Right lobe of liver (tissue), 4 donors: ENCODE measurements at regions not wholly inside any gene's neighbourhood (a gene's known extent, or its start where the extent isn't known, plus 50 kb on each side); places are given as distances from the start of the nearest gene placed in this dataset.

Experiments
- CTCF ChIP-seq, 4 donors: fragments of 200-600 bp in 3 of 4; fragments of 450-650 bp in 1 of 4; IDR thresholded peaks; one replicate each; pipeline versions ENCODE4 v1.5.1 to v1.8.0; 2016 to 2022; ENCODE audit warnings: antibody characterized with exemption in 4 of 4, mild to moderate bottlenecking in 2 of 4
- POLR2A ChIP-seq: fragments of 450-650 bp; IDR thresholded peaks from one replicate; pipeline ENCODE4 v1.6.1; 2017; ENCODE audit warnings: antibody characterized with exemption, mild to moderate bottlenecking
- donor health status: DM: no; HTN: no; CAD: no.
- donor health status: DM: no; HTN: no; CAD: no.
- donor health status: DM: no; HTN: yes; CAD: no.

GRCh38 chr20:6855796-6856195 is 88.3 kb downstream of the BMP2 start:
- no peak for TF ChIP-seq CTCF (IDR thresholded peaks at IDR 0.05)
- TF ChIP-seq POLR2A, result no peak
